SH-SY5Y (cell line): ENCODE measurements at regions not wholly inside any gene's neighbourhood (a gene's known extent, or its start where the extent isn't known, plus 50 kb on each side); places are given as distances from the start of the nearest gene placed in this dataset.

ENCODE experiments used
- GATA2 ChIP-seq: IDR thresholded peaks from 2 replicates; pipeline ENCODE4 v1.6.1; 2011; ENCODE audit warnings: mild to moderate bottlenecking, low read depth, low read length
- GATA3 ChIP-seq: IDR thresholded peaks from 2 replicates; pipeline ENCODE4 v1.6.1; 2011; ENCODE audit warnings: low read depth, mild to moderate bottlenecking, low read length, moderate library complexity

DNA sequence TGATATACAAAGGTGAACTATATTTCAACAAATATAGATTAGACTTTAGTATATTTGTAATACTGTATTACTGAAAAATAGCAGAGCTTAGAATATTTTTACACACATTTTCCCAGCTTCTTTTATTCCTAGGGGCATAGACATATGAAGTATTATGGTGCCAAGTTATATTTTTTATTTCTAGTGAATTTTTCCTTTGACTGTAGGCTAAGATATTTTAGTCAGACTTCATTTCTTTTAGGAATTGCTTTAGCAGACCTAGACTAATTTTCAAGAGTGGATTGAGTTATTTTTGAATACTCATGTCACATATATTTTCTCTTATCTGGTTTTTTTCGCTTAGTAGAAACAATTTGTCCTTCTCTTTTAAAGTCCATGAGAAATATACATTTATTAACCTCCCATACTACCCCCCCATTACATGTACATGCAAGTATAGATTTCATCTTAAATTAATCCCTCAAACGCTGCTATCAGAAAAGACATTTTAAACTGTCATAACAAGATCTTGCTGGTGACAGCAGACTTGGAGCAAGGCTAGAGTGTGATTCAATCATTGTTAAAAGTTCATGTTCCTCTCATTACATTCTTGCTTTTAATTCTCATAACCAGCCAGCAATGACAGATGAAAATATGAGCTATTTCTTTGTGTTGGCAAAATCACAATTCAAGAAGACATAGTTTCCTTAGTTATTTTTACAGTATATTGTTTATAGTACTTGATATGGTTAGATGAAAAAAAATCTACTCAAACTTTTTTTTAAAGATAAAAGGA is 456.1 kb downstream of the AEBP2 start:
- no peak for TF ChIP-seq GATA2
- no peak for TF ChIP-seq GATA3
